Astrocyte (in vitro differentiated cells and primary cell): ENCODE measurements at regions not wholly inside any gene's neighbourhood (a gene's known extent, or its start where the extent isn't known, plus 50 kb on each side); places are given as distances from the start of the nearest gene placed in this dataset.

ENCODE experiments used
- CTCF ChIP-seq: IDR thresholded peaks from 2 replicates; pipeline ENCODE4 v1.5.1; 2011; ENCODE audit warnings: low read depth, mild to moderate bottlenecking, inconsistent platforms, low read length, moderate library complexity; ENCODE audit not compliant: insufficient read depth
- EZH2 ChIP-seq: IDR thresholded peaks from 2 replicates; pipeline ENCODE4 v1.6.1; 2012; ENCODE audit warnings: mild to moderate bottlenecking, low read length, inconsistent platforms; ENCODE audit not compliant: insufficient read depth

GRCh38 chr4:72875138-72875537 is 194.4 kb downstream of the COX18 start:
- TF ChIP-seq CTCF (no peak), EZH2 (no peak)
